ENCODE measurements at regions not wholly inside any gene's neighbourhood (a gene's known extent, or its start where the extent isn't known, plus 50 kb on each side); places are given as distances from the start of the nearest gene placed in this dataset.

DNA sequence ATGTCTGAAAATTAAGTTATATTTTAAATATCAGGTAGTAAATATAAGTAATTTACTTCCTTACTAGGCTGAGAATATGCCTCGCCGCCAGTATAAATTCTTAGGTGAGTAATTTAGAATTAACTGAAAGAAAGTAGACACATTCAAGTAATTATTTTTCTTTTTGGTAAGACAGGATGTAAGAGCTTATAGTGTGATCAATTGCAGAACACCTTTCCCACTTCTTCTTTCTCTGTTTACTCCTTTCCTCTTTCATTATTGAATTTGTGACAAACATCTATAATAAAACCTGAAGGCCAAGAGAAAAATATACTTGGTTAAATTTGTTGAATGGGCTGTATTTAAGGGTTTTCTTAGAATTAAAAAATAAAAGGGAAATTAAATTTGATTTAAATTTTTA is 195.1 kb upstream of the CDKN2B start:
- TF ChIP-seq, protein P1, sequence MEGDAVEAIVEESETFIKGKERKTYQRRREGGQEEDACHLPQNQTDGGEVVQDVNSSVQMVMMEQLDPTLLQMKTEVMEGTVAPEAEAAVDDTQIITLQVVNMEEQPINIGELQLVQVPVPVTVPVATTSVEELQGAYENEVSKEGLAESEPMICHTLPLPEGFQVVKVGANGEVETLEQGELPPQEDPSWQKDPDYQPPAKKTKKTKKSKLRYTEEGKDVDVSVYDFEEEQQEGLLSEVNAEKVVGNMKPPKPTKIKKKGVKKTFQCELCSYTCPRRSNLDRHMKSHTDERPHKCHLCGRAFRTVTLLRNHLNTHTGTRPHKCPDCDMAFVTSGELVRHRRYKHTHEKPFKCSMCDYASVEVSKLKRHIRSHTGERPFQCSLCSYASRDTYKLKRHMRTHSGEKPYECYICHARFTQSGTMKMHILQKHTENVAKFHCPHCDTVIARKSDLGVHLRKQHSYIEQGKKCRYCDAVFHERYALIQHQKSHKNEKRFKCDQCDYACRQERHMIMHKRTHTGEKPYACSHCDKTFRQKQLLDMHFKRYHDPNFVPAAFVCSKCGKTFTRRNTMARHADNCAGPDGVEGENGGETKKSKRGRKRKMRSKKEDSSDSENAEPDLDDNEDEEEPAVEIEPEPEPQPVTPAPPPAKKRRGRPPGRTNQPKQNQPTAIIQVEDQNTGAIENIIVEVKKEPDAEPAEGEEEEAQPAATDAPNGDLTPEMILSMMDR (IDR thresholded peaks at IDR 0.05) = no peak
- no peak for TF ChIP-seq ZFX (IDR thresholded peaks at IDR 0.05; ENCODE audit: borderline replicate concordance)

Measured in 22Rv1 (cell line).